GM12891 (cell line): ENCODE measurements at regions not wholly inside any gene's neighbourhood (a gene's known extent, or its start where the extent isn't known, plus 50 kb on each side); places are given as distances from the start of the nearest gene placed in this dataset.

Source experiments
- PAX5 ChIP-seq: IDR thresholded peaks from 2 replicates; pipeline ENCODE4 v1.6.1; 2011; ENCODE audit warnings: low read length, moderate library complexity, mild to moderate bottlenecking; ENCODE audit not compliant: insufficient read depth, severe bottlenecking
- POLR2A ChIP-seq: IDR thresholded peaks from 2 replicates; pipeline ENCODE4 v1.6.1; 2011; ENCODE audit warnings: low read depth, low read length, control low read depth
- POLR2AphosphoS5 ChIP-seq: IDR thresholded peaks from 2 replicates; pipeline ENCODE4 v1.6.1; 2011; ENCODE audit warnings: low read depth, low read length, control low read depth
- POU2F2 ChIP-seq: IDR thresholded peaks from 2 replicates; pipeline ENCODE4 v1.6.1; 2011; ENCODE audit warnings: low read depth, mild to moderate bottlenecking, control low read depth, low read length, moderate library complexity
- SPI1 ChIP-seq: IDR thresholded peaks from 2 replicates; pipeline ENCODE4 v1.6.1; 2011; ENCODE audit warnings: low read depth, low read length, control low read depth
- TAF1 ChIP-seq: IDR thresholded peaks from 2 replicates; pipeline ENCODE4 v1.6.1; 2011; ENCODE audit warnings: low read depth, low read length, control low read depth

- no peak for TF ChIP-seq POLR2AphosphoS5
- no peak for TF ChIP-seq POLR2A
- no peak for TF ChIP-seq SPI1
- TF ChIP-seq TAF1, result no peak
- TF ChIP-seq PAX5, result no peak
- TF ChIP-seq POU2F2, result no peak
Observed at GRCh38 chr20:19125508-19125907, 86.9 kb upstream of the SLC24A3 start.
